Mucosa of gallbladder (tissue), 1 donor: ENCODE measurements at regions not wholly inside any gene's neighbourhood (a gene's known extent, or its start where the extent isn't known, plus 50 kb on each side); places are given as distances from the start of the nearest gene placed in this dataset.

Experiments
- DNase-seq: peaks from one replicate; pipeline ENCODE4 v3.0.0-alpha.2; 2020; ENCODE audit warnings: low spot score
- donor health status: DM: no; HTN: no; CAD: no.

- DNase-seq, result no peak
Measured at GRCh38 chr6:7468382-7469081, 72.9 kb upstream of the DSP start.

DNA sequence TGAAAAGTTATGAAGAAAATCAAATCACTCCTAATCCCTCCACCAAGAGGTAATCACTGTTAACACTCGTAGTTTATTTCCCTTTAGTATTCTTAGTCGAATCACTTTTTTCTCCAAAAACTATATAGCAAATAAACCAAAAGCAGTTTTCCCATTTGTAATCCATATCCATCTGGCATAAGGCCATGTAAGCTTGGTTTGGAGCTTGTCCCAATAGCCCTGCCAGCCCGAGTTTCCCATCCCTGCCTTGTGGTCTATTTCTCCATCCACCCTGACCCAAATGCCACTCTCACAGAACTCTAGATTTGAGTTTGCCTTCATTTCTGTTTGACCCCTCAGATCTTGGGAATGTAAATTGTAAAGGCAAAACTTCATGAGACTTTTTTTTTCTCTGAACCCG, 71.8 kb upstream of the DSP start:
- DNase-seq, result no peak

GRCh38 chr6:7471171-7471570, 70.3 kb upstream of the DSP start:
- DNase-seq, result no peak

DNA sequence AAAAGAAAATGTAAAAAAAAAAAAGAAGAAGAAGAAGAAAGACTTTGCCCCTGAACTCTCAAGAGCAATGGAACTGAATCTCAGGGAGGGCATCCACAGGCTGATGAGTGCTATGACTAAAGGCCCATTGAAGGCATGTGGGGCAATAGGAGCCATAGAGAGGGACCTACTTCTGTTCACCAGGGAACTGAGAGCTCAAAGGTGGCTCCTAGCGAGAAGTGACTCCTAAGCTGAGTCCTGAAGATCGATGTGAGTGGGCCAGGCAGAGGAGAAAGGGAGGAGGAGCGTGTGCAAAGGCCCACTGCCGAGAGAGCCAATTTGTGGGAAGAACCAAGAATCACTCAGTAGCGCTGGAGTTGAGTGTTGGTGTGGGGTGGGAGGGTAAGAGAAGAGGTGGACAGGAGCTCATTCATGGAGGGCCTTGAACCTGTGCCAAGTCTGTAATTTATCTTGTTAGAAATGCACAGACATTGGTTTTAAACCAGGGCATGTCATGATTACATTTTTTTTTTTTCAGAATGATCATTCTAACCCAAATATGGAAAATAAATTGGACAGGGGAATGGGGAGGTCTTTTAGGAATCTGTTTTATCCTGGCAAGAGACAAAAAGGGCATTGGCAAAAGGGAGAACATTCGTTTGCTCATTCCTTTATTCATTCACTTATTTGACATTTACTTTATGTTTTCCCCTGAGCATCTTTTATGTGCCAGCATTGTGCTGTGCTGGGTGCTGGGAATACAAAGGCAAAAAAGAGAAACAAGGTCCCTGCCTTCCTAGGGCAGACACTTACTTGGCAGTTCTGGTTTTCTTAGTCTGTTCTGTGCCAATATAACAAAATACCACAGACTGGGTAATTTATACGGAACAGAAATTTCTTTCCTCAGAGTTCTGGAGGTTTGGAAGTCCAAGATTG, 67.4 kb upstream of the DSP start:
- DNase-seq, result no peak

DNA sequence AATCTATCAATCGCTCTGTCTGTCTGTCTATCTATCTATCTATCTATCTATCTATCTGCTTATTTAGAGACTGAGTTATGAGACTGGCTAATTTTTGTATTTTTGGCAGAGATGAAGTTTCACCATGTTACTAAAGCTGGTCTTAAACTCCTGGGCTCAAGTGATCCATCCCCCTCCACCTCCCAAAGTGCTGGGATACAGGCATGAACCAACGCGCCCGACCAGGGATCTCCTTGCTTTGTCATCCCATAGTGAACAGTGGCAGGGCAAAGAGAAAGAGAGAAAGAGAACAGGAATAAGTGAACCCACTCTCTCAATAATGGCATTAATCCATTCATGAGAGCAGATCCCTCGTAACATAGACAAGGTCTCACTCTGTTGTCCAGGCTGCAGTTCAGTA, 66.4 kb upstream of the DSP start:
- no peak for DNase-seq

DNA sequence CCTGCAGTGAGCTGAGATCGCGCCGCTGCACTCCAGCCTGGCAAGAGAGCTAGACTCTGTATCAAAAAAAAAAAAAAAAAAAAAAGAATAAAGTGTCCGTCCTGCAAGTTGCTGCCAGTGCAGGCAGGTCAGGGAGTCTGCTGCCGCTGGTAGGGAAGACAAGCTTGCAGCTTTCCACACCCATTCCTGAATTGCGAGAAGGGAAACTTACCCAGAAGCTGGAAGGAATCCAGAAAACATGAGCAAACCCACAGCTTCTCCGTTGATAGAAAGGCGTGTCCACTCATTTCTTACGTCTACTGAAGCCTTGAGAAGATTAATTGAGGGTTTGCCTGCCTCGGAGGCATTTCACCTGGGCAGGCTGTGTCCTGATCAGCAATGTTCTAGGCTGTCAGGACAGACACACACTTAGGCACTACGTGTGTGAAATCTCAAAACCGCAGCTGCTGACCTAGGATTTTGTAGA, 61.6 kb upstream of the DSP start:
- DNase-seq, result peak; percentile 57

DNA sequence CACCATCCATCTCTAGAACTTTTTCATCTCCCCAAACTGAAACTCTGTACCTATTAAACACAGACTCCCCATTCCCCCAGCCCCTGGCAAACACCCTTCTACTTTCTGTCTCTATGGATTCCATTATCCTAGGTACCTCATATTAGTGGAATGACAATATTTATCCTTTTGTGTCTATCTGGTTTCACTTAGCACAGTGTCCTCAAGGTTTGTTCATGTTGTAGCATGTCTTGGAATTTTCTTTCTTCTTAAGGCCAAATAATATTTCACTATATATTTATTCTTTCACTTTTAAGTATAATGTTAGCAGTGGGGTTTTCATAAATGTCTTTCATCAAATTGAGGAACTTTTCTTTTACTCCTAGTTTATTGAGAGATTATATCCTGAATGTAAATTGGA, 56.8 kb upstream of the DSP start:
- no peak for DNase-seq

DNA sequence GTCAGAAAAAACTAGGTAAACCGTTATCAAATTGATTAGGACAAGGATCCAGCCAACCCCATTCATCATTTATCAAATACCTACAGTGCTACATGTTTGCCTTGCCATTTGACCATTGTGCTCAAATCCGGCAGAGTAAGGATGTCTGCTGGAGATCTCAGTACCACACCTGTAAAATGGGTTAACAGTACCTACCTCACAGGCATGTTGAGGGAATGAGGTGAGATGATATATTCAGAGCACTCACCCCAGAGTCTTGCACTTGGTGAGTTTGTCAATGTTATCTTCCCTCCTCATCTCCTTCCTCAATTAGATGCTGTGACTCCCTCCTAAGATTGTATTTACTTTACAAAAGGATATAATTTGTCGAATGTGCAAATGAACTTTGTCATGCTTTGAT, 54.5 kb upstream of the DSP start:
- no peak for DNase-seq

- no peak for DNase-seq
Measured at GRCh38 chr6:7488494-7488893, 53.0 kb upstream of the DSP start.

GRCh38 chr6:7489376-7489775, 52.1 kb upstream of the DSP start:
- no peak for DNase-seq
